ENCODE measurements at regions not wholly inside any gene's neighbourhood (a gene's known extent, or its start where the extent isn't known, plus 50 kb on each side); places are given as distances from the start of the nearest gene placed in this dataset.

DNA sequence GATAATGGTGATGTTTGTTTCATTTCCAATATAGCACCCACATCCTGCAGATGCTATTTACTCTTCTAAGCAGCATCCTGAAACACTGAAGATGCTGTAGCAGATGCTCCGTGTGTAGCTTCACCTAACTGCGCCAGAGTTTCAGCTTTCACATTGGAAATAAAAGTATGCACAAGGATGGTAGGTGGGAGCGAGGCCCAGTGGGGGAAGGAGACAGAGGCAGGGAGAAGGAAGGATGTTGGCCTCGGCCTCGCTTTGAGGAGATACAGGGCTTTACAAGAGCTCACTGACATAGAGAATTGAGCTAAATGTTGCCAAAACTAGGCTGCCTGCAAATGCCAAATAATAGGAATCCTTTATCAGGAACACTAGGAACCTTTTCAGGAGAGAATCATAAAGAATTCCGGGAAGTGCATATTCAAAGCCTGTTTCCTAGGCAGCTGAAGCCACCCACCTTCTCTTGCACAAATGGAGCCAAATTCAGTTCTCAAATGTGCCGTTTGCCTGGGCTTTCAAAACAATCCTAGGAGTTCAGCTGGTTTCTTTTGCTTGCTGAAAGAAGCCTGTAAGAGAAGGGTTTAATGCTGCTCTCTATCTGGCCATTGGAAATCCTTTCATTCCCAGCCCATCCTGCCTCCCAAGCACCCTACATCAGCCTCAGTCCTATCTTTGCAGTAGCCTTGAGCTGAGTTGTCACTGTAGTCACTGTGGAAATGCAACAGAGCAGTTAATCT is 135.4 kb upstream of the ATP1B1 start:
- no peak for DNase-seq

DNA sequence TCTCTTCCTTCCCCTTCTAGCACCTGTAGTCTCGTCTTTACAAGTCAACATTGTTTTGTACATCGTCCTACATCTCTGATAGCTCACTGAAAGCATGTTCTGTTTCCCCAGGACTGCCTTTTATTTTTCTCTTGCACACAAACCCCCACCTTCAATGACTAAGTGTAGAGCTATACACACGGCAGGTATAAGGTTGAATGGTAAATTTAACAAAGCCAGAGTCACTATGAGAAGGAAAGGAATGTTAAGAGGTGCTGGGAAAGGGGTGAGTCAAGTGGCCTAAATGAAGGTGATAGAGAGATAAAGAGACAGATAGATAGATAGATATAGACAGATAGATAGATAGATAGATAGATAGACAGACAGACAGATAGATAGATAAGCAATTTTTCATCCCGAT is 134.3 kb upstream of the ATP1B1 start:
- no peak for DNase-seq

DNA sequence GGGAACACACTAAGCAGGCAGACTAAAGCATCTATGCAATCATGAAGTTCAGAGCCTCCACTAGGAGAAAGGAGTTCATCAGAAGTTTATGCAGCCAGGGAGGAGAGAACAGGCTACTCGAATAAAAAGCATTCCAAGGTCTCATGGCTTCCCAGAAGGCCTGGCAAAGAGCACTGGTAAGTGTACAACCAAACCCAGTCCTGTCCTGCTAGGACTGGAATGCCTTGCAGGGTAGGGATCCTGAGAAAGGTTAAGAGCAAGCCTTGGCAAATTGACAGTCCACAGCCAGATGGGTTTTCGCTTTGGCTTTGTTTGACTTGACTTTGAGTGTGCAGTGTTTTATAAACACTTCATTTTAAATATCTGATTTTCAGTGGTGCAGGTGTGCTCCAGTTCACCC is 133.6 kb upstream of the ATP1B1 start:
- no peak for DNase-seq

DNA sequence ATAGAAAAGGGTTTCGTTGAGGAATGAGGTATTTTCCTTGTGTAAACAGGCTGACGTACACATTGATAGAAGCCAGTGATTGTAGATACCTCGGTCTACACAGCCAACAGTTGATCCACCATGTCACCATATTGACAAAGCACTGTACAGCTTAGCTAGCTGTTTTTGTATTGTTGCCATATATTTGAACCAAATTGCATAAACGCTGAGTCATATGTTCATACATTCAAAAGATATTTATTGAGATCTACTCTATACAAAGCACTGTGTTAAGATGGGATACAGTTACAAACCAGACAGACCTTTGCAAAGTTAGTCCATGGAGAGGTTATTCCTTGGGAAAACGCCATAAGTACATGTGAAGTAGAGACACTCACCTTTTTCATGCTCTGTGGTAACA is 132.4 kb upstream of the ATP1B1 start:
- no peak for DNase-seq

DNA sequence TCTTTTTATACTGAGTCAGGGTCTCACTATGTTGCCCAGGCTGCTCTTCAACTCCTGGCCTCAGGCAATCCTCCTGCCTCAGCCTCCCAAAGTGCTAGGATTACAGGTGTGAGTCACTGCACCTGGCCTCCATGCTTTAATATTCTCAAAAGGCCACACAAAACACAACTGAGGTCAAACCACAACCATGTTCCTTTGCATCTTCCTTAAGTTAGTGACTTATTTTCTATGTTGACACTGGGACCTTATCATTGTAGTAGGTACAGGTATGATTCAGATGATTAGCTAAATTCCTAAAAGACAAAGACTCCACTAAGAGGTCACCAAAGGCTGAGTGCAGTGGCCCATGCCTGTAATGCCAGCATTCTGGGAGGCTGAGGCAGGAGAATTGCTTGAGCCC is 131.9 kb upstream of the ATP1B1 start:
- DNase-seq: no peak

DNA sequence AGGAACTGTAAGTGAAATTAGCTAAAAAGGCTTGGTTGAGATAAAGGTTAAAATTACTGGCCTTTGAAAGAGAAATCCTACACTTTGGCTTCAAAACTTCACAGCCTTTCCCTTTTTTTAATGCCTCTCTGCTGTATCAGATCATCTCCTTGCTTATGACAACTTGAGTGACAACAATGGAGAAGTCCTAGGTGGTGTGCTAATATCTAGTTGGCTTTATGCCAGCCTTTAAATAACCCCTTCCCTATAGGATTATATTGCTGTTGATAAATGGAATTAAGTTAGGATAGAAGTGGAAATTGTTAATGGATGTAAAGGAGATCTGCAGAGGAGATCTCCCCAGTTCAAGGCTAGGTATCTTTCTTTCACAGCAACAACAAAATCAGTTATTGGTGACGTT is 130.2 kb upstream of the ATP1B1 start:
- DNase-seq: no peak

DNA sequence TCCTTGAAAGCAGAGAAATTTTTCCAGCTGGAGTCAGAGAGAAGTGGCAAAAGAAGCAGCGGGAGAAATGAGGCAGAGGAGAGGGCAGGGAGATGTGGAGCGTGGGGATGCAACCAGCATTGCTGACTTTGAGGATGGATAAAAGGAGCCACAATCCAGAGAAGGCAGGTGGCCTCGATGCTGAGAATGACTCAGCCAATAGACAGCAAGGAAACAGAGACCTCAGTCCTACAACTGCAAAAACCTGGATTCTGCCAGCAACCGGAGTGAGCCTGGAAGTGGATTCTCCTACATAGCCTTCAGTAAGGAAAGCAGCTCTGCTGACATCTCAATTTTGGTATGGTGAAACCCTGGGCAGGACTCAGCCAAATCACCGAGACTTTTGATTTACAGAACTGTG is 128.9 kb upstream of the ATP1B1 start:
- DNase-seq: no peak

DNA sequence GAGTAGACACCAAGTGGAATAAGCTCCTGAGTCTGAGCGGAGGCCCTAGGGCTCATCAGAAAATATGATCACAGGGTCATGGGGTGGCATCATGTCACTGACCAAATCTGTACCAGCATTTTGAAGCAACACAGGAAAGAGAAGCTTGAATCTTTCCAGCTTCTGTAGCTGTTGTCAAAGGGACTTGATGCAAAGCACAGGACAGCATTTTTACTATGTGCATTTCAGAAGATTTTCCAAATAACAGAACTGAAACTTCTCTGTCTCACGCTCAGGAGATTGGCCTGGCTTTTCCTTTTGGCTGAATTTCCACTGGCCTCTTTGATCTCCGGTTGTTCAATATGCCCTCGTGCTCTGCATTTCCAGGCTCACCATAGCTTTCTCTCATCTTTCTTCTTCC is 127.2 kb upstream of the ATP1B1 start:
- DNase-seq: no peak

DNA sequence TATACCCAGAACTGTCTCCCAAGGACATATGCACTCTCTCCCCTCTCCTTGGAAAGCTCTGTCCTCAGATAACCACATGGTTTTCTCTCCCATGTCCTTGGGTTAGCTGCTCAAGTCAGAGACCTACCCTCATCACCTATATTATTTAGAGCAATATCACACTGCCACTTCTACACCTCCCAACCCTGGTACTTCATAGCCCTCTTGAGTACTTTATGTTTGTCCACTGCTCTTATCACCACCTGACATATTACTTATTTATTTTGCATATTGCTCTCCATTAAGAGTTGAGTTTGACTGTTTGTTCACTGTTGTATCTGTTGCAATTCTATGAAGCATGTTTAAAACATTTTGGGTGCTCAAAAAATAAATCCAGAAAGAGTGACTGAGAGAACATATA is 126.3 kb upstream of the ATP1B1 start:
- no peak for DNase-seq

DNA sequence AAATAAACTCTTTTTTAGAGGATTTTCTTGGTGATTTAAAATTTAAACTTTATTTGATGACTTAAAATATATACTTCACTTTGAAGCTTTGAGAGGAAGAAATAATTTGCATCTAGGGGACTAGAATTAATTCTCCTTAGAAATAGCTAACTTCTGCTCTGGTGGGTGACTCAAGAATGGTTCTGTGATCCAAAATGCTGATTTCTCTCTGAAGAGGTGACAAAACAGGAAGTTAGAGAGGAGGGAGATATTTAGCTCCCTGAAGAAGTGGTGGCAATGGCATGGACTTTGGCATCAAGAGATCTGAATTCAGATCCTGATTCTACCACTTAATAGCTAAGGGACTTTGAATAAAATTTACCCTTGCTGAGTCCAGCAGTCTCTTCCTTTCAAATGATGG is 125.8 kb upstream of the ATP1B1 start:
- DNase-seq: no peak

DNA sequence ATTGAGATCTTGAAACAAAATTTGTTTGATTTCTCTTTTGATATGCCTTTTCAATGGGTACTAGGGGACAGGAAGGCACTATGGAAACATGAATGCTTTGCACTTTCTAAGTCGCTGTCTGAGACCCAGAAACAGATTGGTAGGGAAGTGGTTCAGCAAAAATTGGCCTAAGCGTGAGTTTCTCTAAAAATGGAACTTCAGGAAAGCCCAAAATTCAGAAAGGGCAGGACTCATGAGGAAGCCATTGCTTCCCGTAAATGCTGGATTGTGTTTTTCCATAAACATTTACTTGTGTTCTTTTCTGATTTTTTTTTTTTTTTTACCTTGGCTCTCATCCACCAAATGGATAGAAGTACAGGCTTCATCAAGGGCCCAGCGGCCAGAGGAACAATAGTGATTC is 123.7 kb upstream of the ATP1B1 start:
- no peak for DNase-seq

DNA sequence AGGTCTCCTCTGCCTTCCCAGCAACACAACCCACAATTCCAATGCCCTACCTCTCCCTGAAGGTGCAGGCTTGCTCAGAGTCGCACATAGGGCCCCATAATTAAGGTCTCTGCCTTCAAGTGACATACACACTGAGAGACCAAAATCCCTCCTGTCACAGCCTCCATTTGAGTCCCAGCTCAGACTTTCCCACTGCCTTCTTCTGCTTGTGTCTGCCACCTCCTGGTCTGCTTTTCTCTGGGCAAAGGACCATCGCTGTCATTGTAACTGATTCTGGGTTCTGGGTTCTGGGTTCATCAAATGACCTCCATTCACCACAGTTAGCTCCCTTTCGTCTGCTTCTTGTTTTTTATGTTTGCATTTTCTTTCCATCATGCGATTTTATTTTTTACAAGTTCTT is 119.2 kb upstream of the ATP1B1 start:
- no peak for DNase-seq

DNA sequence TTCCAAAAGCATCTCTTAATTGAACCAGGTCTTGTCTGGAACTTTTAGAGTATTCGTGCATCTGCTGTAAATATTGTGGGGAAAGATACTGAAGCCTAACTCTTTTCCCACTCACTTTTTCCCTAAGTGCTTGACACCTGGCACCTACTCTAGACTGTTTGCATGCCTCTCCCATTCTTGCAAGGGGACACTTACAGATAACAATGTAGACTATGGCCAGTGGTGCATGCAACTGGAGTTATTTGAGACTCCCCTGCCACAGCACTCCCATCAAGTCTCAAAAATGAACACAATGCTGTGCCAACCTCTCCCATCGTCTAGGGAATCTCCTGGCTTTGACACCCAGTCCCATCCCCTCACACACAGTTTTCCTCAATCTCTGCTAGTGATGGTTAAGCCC is 118.6 kb upstream of the ATP1B1 start:
- no peak for DNase-seq

DNA sequence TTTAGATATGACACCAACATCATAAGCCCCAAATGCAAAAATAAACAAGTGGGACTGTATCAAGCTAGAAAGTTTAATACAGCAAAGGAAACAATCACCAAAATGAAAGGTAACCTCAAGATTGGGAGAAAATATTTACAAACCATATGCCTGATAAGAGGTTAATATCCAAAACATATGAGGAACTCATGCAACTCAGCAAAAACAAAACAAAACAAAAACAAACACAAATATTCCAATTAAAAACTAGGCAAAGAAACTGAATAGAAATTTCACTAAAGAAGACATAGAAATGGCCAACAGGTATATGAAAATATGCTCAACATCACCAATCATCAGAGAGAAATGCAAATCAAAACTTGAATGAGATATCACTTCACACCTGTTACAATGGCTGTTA is 116.5 kb upstream of the ATP1B1 start:
- no peak for DNase-seq

DNA sequence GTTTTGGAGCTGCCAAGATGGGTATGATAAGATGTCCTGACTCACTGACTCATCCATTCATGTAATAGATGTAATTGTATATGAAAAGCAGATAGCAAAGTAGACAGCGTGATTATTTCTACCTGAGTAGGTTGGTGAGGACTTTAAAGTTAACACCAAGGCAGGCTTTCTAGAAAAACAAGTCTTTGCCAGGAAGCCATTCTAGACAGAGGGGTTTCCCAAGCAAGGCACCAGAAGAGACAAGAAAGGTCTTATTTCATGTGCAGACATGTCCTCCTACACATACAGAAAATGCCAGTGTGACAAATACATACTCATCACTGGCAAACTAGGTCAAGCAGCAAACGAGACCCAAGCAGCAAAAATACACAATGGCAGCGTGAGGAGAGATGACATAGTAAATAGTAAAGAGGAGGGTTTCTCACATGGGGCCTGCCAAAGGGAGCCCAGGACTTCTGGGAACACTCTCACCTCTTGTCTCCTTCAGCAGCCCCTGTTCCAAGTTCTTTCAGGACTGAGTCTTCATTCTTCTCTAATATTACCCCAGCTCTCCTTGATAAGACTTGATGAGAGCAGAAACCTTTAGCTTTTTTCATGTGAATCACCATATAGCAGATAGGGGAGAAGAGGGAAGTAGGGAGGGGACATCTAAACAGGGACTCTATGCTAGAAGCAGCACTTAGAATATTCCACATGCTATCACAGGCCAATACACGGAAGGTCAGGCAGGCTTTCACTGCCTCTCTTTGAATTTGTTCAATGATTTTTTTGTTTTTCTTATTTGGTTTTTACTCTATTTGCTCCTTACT is 114.6 kb upstream of the ATP1B1 start:
- DNase-seq: no peak

DNA sequence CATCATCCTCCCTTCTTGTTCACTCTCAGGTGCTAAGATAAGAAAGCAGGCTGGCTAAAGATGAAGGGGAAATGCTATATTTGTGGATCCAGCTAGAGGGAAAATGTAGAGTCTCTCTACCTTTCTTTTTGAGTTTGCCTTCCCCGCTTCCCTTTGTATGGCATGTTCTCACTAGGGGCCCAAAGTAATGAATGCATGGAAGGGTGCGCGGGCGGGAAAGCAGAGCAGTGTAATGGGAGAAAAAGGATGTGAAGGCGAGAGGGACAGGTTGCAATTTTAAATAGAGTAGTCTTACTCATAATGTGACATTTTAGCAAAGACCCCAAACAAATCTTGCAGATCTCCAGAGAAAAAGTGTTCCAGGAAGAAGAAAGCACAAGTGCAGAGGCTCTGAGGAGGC is 105.1 kb upstream of the ATP1B1 start:
- no peak for DNase-seq

DNA sequence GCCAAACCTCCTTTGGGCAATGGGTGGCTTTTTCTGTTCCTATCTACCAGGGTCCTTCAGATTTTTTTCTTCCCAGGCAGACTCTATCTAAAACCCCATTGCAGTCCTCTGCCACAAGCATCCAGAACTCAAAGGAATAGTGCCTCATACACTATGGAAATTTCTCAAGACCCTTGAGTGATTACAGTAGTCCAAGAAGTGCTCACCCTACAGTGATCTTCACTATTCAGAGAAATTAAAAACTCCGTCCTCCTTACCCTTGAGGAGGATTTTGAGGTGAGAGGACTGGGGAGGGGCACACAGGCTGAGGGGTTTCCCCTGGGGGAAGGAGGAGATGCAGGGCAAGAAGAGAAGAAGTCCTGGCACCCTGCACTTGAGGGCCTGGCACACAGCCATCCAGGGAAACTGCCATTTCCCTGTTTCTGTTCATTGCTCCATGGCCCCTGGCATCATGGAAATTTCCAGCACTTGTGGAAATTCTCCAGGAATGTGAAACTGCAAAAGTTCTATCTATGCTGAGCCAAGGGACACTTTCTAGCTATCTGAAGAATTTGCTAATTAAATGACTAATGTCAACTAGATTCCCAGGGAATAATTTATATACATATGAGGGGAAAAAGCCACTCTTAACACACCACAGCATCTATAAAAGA is 102.5 kb upstream of the ATP1B1 start:
- peak; percentile 10 for DNase-seq

DNA sequence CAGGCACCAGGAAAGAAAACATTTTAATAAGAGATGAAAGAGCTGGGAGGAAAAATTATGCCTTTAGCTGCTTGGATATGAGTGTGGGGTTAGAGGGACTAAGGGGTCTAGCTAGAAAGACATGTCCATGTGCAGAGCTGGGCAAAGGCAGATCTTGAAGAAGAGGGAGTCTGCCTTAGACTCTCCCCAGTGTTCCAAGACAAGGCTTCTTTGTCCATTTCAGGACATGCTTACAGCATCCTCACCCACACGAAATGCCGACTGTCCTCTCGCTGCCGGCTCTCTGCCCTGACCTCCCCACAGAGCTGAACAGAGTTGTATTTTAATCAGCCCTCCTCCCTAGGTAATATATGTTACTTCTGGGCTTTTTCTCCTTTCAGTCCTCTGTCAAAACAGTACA is 100.7 kb upstream of the ATP1B1 start:
- no peak for DNase-seq

DNA sequence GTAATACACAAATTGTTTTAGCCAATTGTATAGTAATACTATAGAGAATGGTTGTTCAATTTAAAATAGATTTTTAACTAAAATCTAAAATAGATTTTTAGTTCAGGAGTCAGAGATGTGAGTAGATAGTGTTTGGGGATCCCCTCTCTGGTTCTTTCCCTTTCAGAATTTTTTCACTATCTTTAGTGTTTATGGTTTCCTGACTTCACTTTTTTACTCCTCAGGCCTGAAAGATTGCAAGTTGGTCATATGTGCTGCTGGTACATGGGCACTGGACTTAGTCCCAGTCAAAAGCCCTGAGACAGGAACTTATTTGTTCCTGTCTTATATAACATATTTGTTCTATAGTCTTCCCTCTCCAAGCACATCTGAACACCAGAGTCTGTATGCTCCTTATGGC is 96.8 kb upstream of the ATP1B1 start:
- no peak for DNase-seq

DNA sequence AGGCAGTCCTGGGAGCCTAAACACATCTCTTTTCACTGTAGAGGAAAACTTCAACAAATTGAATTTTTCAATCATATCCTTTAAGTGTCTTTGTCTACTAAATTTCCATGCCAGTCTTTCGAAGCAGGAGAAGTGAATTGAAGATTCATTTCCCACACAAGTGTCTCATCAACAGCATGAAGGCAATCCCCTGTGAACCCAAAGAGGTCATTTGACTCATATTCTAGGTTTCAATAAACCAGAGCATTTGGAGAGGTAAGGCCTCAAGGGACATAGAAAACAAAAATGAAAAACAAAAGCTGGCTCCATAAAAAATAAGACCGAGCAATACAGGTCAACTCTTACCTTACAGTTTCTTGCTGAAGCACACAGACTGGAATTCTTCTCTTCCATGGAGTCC is 94.1 kb upstream of the ATP1B1 start:
- no peak for DNase-seq

DNA sequence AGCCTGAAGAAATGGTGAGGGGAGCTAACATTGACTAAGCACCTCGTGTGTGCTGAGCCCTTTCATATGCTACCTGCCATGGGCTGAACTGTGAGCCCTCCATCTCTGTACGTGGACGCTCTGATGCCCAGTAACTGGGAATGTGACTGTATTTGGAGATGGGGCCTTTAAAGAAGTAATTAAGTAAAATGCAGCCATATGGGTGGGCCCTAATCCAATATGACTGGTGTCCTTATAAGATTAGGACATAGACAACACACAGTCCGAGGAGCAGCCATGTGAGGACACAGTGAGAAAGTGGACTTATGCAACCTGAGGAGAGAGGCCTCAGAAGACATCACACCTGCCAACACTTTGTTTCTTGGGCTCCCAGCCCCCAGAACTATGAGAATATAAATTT is 92.7 kb upstream of the ATP1B1 start:
- no peak for DNase-seq

DNA sequence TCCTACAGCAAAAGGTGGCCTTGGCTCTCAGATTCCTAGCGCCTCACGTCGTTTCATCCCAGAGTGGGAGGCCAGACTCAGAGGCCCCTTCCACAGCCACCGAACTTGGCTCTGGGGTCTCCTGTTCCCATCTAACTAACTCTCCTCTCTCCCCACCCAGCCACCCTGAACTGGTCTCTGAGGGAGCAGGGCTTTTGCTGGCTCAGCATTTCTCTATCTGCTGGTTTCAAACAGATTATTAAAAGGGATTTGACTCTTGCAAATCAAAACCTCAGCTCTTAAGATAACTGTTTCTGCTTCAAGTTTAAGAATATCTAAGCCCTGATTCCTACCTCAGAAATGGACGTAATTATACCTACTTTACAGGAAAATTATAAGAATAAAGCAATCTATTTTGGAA is 91.0 kb upstream of the ATP1B1 start:
- DNase-seq: no peak

DNA sequence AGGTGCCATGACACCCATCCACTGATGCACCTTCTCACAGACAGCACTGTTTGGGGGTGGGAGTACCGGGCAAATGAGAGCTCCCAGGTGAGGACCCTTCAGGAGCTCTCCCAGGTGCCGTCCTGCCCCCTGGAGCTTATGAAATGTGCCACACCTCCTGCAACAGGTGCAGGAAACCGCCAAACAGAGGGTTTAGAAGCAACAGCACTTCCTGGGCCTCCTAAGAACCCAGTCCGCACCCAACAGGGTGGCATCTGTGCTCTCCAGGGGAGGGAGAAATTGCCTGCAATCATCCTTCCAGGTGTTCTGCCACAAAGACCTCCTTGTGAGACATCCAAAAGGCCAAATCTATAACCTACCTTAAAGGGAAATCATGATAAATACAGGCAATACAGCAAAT is 87.7 kb upstream of the ATP1B1 start:
- no peak for DNase-seq
